Liver (tissue), 8 donors: ENCODE measurements at regions not wholly inside any gene's neighbourhood (a gene's known extent, or its start where the extent isn't known, plus 50 kb on each side); places are given as distances from the start of the nearest gene placed in this dataset.

Source experiments
- DNase-seq: peaks from one replicate; pipeline ENCODE4 v3.0.0-alpha.2; 2017; ENCODE audit warnings: low spot score
- H3K27ac ChIP-seq, 2 donors: one replicate each; pipeline ENCODE4 v1.7.0; 2013; ENCODE audit warnings: inconsistent platforms in 2 of 2, low read length in 2 of 2, control low read depth in 1 of 2, low read depth in 1 of 2, mild to moderate bottlenecking in 1 of 2
- H3K27me3 ChIP-seq, 4 donors: one replicate each; pipeline versions ENCODE4 v1.6.1 to v1.7.0; 2013; ENCODE audit warnings: low read length in 3 of 4, inconsistent platforms in 1 of 4, mild to moderate bottlenecking in 1 of 4, moderate library complexity in 1 of 4; ENCODE audit not compliant: control insufficient read depth in 4 of 4, insufficient read depth in 4 of 4
- H3K36me3 ChIP-seq, 4 donors: one replicate each; pipeline versions ENCODE4 v1.6.1 to v1.7.0; 2013; ENCODE audit warnings: low read length in 3 of 4, mild to moderate bottlenecking in 3 of 4, low read depth in 1 of 4, moderate library complexity in 1 of 4; ENCODE audit not compliant: control insufficient read depth in 4 of 4, insufficient read depth in 3 of 4
- H3K4me1 ChIP-seq, 4 donors: one replicate each; pipeline versions ENCODE4 v1.6.1 to v1.7.0; 2013; ENCODE audit warnings: low read length in 3 of 4, mild to moderate bottlenecking in 3 of 4, moderate library complexity in 1 of 4; ENCODE audit not compliant: control insufficient read depth in 4 of 4, insufficient read depth in 4 of 4
- H3K4me3 ChIP-seq, 3 donors: one replicate each; pipeline versions ENCODE4 v1.6.1 to v1.7.0; 2013; ENCODE audit warnings: low read length in 3 of 3, control low read depth in 1 of 3, low read depth in 1 of 3, mild to moderate bottlenecking in 1 of 3
- H3K9ac ChIP-seq, 2 donors: one replicate each; pipeline ENCODE4 v1.7.0; 2013; ENCODE audit warnings: low read length in 2 of 2, mild to moderate bottlenecking in 2 of 2, moderate library complexity in 2 of 2, control low read depth in 1 of 2, low read depth in 1 of 2
- H3K9me3 ChIP-seq, 4 donors: one replicate each; pipeline versions ENCODE4 v1.6.1 to v1.7.0; 2013; ENCODE audit warnings: low read length in 3 of 4; ENCODE audit not compliant: control insufficient read depth in 4 of 4
- FOXA2 ChIP-seq: IDR thresholded peaks from 2 replicates; pipeline ENCODE4 v1.6.1; 2016; ENCODE audit warnings: antibody characterized with exemption
- GABPA ChIP-seq, 2 donors: IDR thresholded peaks in 1 of 2; conservative IDR thresholded peaks in 1 of 2; 2 replicates each; pipeline ENCODE4 v1.6.1; 2016; ENCODE audit warnings: antibody characterized with exemption in 2 of 2, mild to moderate bottlenecking in 1 of 2, moderate library complexity in 1 of 2
- HNF4A ChIP-seq, 2 donors: conservative IDR thresholded peaks; 2 replicates each; pipeline ENCODE4 v1.6.1; 2016; ENCODE audit warnings: antibody characterized with exemption in 2 of 2, mild to moderate bottlenecking in 2 of 2
- JUND ChIP-seq, 2 donors: IDR thresholded peaks; 2 replicates each; pipeline ENCODE4 v1.6.1; 2016; ENCODE audit warnings: antibody characterized with exemption in 2 of 2
- NR2F2 ChIP-seq: IDR thresholded peaks from 2 replicates; pipeline ENCODE4 v1.6.1; 2016; ENCODE audit warnings: antibody characterized with exemption
- RXRA ChIP-seq, 2 donors: IDR thresholded peaks; 2 replicates each; pipeline ENCODE4 v1.6.1; 2017 to 2018; ENCODE audit warnings: antibody characterized with exemption in 2 of 2, mild to moderate bottlenecking in 1 of 2
- TAF1 ChIP-seq: conservative IDR thresholded peaks from 2 replicates; pipeline ENCODE4 v1.6.1; 2016; ENCODE audit warnings: antibody characterized with exemption, mild to moderate bottlenecking
- YY1 ChIP-seq: IDR thresholded peaks from 2 replicates; pipeline ENCODE4 v1.6.1; 2016; ENCODE audit warnings: antibody characterized with exemption, mild to moderate bottlenecking
- WGBS: extraction: QIAGEN DNeasy Blood & Tissue Kit; methylation state at CpG from one replicate; pipeline ENCODE4 v1.1.7; 2013; 5-methylcytosine and 5-hydroxymethylcytosine counted together
- TF ChIP-seq, protein P1 (sequence below): IDR thresholded peaks from 2 replicates; pipeline ENCODE4 v1.6.1; 2016; ENCODE audit warnings: antibody characterized with exemption
- TF ChIP-seq, protein P2 (sequence below): fragments of 150-350 bp; IDR thresholded peaks from 2 replicates; pipeline ENCODE4 v1.5.1; 2017; ENCODE audit warnings: improper control_type of control experiment, low read depth, low read length; ENCODE audit not compliant: missing input control
- TF ChIP-seq, protein P3 (sequence below): IDR thresholded peaks from 2 replicates; pipeline ENCODE4 v1.6.1; 2016; ENCODE audit warnings: antibody characterized with exemption
- TF ChIP-seq, protein P4 (sequence below): IDR thresholded peaks from 2 replicates; pipeline ENCODE4 v1.6.1; 2016; ENCODE audit warnings: antibody characterized with exemption, mild to moderate bottlenecking
- donor health status: healthy.
- donor health status: healthy.
- donor health status: healthy.
- donor health status: healthy.
- donor health status: healthy.

DNA sequence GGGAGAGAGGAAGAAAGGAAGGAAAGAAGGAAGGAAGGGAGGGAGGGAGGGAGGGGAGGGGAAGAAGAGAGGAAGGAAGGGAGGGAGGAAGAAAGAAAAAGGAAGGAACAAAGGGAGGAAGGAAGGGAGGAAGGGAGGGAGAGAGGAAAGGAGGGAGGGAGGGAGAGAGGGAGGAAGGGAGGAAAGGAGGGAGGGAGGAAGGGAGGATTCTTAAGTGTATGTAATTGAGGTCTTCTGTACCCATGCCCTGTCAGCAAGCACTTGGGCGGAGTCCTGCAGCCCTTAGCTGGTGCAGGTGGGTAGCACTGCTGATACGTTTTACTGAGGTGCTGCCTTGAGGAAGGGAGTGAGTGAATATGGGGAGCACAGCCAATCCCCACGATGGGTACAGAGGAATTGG, 56.9 kb upstream of the RASD2 start:
- H3K27ac ChIP-seq = no peak overlapping the region
- no peak for DNase-seq
- H3K9ac ChIP-seq = no peak overlapping the region
- H3K36me3 ChIP-seq = no peaks in the 10 kb centered on the region
- 70% methylated on average over 3 of the region's 3 CpGs for WGBS
- H3K9me3 ChIP-seq = peaks cover 0 to 4% (median 0%) of the 10 kb centered on the region in 4 donors
- TF ChIP-seq, protein P1, sequence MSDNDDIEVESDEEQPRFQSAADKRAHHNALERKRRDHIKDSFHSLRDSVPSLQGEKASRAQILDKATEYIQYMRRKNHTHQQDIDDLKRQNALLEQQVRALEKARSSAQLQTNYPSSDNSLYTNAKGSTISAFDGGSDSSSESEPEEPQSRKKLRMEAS = no peak
- TF ChIP-seq HNF4A (conservative IDR thresholded peaks at IDR 0.05) (no peak), RXRA (IDR thresholded peaks at IDR 0.05) (no peak), TAF1 (no peak), FOXA2 (no peak), NR2F2 (no peak), JUND (IDR thresholded peaks at IDR 0.05) (no peak), YY1 (no peak)
- TF ChIP-seq, protein P2, sequence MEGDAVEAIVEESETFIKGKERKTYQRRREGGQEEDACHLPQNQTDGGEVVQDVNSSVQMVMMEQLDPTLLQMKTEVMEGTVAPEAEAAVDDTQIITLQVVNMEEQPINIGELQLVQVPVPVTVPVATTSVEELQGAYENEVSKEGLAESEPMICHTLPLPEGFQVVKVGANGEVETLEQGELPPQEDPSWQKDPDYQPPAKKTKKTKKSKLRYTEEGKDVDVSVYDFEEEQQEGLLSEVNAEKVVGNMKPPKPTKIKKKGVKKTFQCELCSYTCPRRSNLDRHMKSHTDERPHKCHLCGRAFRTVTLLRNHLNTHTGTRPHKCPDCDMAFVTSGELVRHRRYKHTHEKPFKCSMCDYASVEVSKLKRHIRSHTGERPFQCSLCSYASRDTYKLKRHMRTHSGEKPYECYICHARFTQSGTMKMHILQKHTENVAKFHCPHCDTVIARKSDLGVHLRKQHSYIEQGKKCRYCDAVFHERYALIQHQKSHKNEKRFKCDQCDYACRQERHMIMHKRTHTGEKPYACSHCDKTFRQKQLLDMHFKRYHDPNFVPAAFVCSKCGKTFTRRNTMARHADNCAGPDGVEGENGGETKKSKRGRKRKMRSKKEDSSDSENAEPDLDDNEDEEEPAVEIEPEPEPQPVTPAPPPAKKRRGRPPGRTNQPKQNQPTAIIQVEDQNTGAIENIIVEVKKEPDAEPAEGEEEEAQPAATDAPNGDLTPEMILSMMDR = no peak
- TF ChIP-seq, protein P3, sequence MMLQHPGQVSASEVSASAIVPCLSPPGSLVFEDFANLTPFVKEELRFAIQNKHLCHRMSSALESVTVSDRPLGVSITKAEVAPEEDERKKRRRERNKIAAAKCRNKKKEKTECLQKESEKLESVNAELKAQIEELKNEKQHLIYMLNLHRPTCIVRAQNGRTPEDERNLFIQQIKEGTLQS = no peak
- TF ChIP-seq, protein P4, sequence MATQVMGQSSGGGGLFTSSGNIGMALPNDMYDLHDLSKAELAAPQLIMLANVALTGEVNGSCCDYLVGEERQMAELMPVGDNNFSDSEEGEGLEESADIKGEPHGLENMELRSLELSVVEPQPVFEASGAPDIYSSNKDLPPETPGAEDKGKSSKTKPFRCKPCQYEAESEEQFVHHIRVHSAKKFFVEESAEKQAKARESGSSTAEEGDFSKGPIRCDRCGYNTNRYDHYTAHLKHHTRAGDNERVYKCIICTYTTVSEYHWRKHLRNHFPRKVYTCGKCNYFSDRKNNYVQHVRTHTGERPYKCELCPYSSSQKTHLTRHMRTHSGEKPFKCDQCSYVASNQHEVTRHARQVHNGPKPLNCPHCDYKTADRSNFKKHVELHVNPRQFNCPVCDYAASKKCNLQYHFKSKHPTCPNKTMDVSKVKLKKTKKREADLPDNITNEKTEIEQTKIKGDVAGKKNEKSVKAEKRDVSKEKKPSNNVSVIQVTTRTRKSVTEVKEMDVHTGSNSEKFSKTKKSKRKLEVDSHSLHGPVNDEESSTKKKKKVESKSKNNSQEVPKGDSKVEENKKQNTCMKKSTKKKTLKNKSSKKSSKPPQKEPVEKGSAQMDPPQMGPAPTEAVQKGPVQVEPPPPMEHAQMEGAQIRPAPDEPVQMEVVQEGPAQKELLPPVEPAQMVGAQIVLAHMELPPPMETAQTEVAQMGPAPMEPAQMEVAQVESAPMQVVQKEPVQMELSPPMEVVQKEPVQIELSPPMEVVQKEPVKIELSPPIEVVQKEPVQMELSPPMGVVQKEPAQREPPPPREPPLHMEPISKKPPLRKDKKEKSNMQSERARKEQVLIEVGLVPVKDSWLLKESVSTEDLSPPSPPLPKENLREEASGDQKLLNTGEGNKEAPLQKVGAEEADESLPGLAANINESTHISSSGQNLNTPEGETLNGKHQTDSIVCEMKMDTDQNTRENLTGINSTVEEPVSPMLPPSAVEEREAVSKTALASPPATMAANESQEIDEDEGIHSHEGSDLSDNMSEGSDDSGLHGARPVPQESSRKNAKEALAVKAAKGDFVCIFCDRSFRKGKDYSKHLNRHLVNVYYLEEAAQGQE = no peak
- no peak overlapping the region for H3K4me3 ChIP-seq
- H3K4me1 ChIP-seq = no peaks in the 10 kb centered on the region
- peaks cover 0 to 2% (median 0%) of the 10 kb centered on the region in 4 donors for H3K27me3 ChIP-seq

DNA sequence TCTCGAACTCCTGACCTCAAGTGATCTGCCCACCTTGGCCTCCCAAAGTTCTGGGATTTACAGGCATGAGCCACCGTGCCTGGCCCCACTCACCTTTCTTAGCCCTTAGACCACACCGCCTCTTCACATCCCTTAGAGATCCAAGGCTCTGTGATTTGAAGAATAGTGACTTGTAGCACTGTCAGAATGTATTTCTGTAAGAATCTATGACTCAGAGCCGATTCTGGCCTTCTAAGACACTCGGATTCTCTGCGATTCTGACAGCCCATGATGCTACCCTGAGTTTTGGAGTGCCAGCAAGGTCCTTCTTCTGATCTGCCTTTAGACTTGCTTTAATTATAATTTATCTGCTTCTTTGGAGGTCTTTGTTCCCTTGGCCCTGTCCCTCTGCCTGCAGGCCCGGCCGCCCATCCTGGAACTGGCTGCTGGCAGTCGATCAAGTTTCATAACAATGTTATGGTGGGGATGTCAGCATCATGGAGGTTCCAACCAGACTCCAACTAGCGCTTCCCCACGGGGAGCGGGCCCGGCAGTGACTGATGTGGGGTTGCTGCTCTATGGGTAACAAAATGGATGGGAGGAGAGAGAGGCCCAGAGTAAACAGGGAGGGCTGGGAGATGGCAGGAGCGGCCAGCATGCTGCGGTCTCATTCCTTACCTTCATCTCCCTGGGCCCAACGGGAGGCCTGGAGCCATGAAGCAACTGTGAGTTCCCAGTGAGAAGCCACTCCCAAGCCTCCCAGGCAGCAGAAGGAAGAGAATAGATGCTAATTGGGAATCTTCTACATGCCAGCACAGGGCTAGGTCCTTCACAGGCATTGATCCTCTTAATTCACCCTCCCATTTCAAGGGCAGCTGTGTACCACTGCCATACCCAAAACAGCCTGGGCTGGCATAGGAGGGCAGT, 55.7 kb upstream of the RASD2 start:
- no peaks in the 10 kb centered on the region for H3K36me3 ChIP-seq
- H3K4me1 ChIP-seq = no peaks in the 10 kb centered on the region
- 87% methylated on average over 16 of the region's 16 CpGs for WGBS
- no peak for TF ChIP-seq GABPA (IDR thresholded peaks at IDR 0.05 in 1 of 2, conservative IDR thresholded peaks at IDR 0.05 in 1 of 2)
- no peak overlapping the region for H3K9ac ChIP-seq
- H3K27me3 ChIP-seq = peaks cover 0 to 2% (median 0%) of the 10 kb centered on the region in 4 donors
- H3K4me3 ChIP-seq = no peak overlapping the region
- H3K9me3 ChIP-seq = peaks cover 0 to 4% (median 0%) of the 10 kb centered on the region in 4 donors
- no peak overlapping the region for H3K27ac ChIP-seq
- no peak for DNase-seq
